AG09309 (cell line): ENCODE measurements at regions not wholly inside any gene's neighbourhood (a gene's known extent, or its start where the extent isn't known, plus 50 kb on each side); places are given as distances from the start of the nearest gene placed in this dataset.
"Not testable (repeated sequence)": the region's sequence is repeated elsewhere in the genome, so short reads cannot be mapped to it uniquely, and the experiment has no call there.

Experiments used
- DNase-seq: peaks from one replicate; pipeline ENCODE4 v3.0.0-alpha.2; 2010; ENCODE audit warnings: low read depth
- H3K4me3 ChIP-seq: 2 replicates; pipeline ENCODE4 v1.5.1; 2011; ENCODE audit warnings: mild to moderate bottlenecking, low read depth, low read length, moderate library complexity; ENCODE audit not compliant: control insufficient read depth
- CTCF ChIP-seq: IDR thresholded peaks from 2 replicates; pipeline ENCODE4 v1.5.1; 2011; ENCODE audit warnings: mild to moderate bottlenecking, low read depth, low read length, inconsistent platforms; ENCODE audit not compliant: insufficient read depth, control insufficient read depth; ENCODE audit errors: missing control alignments

GRCh38 chr12:20006871-20007730 lies 361.2 kb upstream of the PDE3A start:
- TF ChIP-seq CTCF, result no peak
- H3K4me3 ChIP-seq, result no peak overlapping the region
- peak; percentile 73 for DNase-seq

GRCh38 chr12:20009965-20010364 lies 358.4 kb upstream of the PDE3A start:
- DNase-seq, H3K4me3 ChIP-seq: not testable (repeated sequence)

- DNase-seq, result no peak
- TF ChIP-seq CTCF, result no peak
- H3K4me3 ChIP-seq, result no peak overlapping the region
Measured at GRCh38 chr12:20011200-20011599, 357.1 kb upstream of the PDE3A start.

- DNase-seq, result no peak
- no peak overlapping the region for H3K4me3 ChIP-seq
- TF ChIP-seq CTCF, result no peak
Measured at GRCh38 chr12:20017802-20018201, 350.5 kb upstream of the PDE3A start.

- DNase-seq, result no peak
- H3K4me3 ChIP-seq, result no peak overlapping the region
- TF ChIP-seq CTCF, result no peak
Measured at GRCh38 chr12:20018406-20018805, 349.9 kb upstream of the PDE3A start.

GRCh38 chr12:20024194-20024593 lies 344.1 kb upstream of the PDE3A start:
- H3K4me3 ChIP-seq, result no peak overlapping the region
- TF ChIP-seq CTCF, result no peak
- DNase-seq, result peak; percentile 39

- no peak overlapping the region for H3K4me3 ChIP-seq
- TF ChIP-seq CTCF, result no peak
- DNase-seq, result no peak
Measured at GRCh38 chr12:20028033-20028432, 340.3 kb upstream of the PDE3A start.
